ENCODE measurements at regions not wholly inside any gene's neighbourhood (a gene's known extent, or its start where the extent isn't known, plus 50 kb on each side); places are given as distances from the start of the nearest gene placed in this dataset.
"Not testable (repeated sequence)": the region's sequence is repeated elsewhere in the genome, so short reads cannot be mapped to it uniquely, and the experiment has no call there.

DNA sequence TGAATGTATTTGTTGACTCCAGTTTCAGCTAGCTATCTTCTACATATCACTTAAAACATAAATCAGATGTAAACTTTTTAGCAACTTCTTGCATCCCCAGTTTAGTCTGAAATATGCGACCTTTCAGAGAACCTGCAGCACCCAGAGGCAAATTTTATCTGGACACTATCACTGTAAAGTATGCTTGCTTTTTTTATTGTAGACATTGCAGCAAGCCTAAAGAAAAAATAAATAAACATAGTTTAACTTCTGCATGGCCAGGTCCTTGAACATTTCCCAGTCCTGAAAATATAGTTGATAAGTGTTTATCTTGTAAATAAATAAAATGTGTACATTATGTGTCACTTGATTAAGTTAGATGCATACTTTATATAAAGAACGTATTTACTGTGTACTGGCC, 1829.4 kb downstream of the PCDH9 start:
- DNase-seq (ENCODE audit: low read depth in 2 of 2) = no peak

DNA sequence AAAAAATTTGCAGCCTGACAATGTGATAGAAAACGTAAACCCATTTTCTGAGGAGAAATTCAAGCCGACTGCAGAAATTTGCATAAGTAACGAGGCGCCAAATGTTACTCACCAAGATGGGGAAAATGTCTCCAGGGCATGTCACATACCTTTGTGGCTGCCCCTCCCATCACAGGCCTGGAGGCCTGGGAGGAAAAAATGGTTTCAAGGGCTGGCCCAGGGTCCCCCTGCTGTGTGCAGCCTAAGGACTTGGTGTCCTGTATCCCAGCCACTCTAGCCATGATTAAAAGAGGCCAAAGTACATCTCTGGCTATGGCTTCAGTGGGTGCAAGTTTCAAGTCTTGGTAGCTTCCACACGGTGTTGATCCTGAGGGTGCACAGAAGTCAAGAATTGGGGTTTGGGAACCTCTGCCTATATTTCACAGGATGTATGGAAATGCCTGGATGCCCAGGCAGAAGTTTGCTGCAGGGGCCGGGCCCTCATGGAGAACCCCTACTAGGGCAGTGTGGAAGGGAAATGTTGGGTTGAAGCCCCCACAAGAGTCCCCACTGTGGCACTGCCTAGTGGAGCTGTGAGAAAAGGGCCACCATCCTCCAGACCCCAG, 1842.3 kb downstream of the PCDH9 start:
- no peak for DNase-seq (ENCODE audit: low read depth in 2 of 2)

DNA sequence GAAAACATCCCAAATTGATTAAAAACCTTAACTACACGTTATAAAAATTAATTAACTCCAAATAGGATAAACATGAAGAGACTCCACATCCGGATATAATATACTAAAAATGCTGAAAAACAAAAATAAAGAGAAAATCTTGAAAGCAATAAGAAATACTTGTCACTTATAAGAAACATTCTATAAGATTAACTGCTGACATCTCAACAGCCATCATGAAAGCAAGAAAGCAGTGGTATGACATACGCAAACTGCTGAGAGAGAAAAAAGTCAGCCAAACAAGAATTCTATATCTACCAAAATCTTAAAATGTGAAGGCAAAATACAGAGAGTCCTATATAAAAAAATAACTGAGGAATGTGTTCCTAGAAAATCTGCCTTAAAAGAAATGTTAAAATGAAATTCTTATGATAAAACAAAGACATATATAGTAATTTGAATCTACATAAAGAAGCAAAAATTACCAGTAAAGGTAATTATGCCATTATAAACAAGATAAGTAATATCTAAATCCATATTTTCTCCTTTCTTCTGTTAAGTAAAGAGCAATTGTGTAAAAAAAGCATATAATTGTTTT, 1851.1 kb downstream of the PCDH9 start:
- no peak for DNase-seq (ENCODE audit: low read depth in 2 of 2)

DNA sequence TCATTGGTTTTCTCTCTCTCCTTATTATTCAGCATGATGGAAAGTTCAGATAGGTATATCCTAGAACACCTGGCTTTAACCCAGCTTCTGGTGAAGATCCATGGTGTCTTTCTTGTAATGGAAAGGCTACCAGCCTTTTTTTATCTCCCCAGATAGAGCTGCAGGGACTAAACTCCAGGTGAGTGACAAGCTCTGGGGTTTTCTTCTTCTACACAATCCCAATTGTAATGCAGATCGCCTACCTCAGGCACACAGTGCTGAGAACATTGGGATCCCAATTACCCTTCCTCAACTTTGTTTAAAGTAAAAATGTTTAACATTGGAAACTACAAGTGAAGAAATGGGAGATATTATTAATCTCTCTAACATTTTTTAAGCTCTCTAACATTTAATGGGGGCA, 1851.7 kb downstream of the PCDH9 start:
- no peak for DNase-seq (ENCODE audit: low read depth in 2 of 2)

DNA sequence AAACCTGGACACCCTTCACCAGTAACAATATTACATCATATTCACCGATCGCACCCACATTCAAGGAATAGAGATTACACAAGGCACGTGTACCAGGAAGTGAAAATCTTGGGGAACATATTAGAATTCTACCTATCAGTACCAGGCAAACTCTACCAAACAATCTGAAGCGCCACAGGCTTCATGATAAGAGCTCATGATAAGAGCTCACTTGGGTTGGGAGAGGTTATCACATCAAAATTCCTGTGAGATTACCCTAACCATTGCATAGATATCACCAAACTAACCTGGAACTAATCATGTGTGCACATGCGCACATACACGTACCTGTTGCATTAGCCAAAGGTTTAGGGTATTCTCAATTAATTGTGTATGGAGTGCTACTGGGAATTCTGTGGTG, 1861.3 kb downstream of the PCDH9 start:
- DNase-seq (ENCODE audit: low read depth in 2 of 2) = no peak

DNA sequence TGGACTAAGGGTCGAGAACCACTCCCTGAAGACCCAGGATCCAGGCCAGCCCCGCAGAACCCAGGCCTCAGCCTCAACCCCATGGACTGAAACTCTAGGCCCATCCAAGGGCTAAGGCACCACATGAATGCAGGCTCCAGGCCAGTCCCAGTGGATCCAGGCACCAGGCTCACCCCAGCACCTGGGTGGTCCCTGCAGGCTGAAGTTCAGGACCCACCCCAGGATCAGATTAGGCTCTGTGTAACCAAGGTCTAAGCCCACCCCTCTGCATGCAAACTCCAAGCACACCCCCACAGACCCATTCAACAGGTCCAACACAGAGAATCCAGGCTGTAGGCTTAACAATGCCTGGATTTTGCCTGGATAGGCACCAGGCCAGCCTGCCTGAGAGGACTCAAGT, 1876.2 kb downstream of the PCDH9 start:
- no peak for DNase-seq (ENCODE audit: low read depth in 2 of 2)

DNA sequence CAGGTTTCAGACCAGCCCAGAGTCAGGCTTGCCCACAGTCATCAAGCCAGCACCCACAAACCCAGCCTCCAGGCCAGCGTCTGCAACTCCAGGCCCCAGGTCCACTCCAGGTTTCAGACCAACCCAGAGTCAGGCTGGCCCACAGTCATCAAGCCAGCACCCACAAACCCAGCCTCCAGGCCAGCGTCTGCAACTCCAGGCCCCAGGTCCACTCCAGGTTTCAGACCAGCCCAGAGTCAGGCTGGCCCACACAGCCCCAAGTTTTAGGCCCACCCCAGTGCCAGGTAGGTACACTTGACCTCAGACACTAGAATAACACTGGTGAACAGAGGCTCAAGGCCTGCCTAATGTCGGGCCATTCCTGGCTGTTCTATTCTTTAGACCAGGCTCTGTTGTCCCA, 1877.0 kb downstream of the PCDH9 start:
- DNase-seq (ENCODE audit: low read depth in 2 of 2) = not testable (repeated sequence)

DNA sequence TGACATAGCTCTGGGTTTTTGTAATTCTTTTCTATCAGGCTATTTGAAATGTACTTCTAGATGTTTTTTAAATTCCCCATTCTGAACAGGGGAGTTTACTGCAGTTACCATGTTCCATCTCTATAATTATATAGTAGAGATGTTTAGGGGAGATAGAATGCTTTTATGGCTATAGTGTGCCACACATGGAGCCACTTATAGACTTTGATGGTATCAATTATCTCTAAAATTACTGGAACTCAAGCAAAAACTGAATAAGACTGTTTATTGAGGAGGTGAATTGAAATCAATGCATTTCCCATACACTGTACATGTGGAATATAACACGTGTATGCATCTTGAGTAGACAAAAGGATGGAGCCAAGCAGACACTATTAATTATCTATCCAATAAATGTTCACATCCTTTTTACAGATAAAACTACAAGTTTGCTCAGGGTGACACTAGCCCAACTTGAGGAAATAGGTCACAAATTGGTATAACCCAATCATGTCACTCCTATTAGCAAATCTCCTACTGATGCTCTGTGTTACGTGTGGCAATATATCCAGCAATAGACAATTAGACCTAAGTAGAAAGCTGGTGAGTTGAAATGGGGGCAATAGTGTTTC, 1882.6 kb downstream of the PCDH9 start:
- no peak for DNase-seq (ENCODE audit: low read depth in 2 of 2)

DNA sequence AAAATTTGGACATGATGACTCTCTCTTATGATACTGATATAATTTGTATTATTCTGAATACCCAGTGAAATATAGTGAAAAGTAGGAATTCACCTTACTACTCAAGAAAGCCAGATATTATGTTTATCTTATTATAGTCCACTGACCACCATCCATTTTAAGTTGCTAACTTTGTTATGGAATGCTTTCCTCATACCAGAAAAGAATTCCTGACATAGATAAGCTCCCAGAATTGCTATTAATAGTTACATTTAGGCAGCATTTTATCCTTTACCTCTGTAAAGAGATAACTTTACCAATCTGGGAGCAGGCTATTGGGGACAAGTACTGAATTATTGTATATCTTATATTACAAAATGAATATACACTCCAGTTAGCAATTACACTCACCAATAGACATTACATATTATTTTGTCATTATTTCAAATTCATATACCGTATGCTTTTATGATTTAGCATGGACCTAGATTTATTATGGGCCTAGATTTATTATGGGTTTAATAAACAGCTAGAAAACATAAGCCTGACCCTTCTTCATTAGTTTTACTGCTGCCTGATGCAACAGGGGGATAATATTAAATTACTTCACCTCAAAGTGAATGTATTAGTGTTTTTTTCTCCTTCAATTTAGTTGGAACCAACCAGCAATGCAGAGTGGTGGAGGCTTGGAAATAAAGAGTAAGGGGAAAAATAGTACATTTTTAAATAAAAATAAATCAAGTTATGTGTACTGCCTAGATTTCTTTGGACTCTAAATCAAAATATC, 1886.1 kb downstream of the PCDH9 start:
- no peak for DNase-seq (ENCODE audit: low read depth in 2 of 2)

DNA sequence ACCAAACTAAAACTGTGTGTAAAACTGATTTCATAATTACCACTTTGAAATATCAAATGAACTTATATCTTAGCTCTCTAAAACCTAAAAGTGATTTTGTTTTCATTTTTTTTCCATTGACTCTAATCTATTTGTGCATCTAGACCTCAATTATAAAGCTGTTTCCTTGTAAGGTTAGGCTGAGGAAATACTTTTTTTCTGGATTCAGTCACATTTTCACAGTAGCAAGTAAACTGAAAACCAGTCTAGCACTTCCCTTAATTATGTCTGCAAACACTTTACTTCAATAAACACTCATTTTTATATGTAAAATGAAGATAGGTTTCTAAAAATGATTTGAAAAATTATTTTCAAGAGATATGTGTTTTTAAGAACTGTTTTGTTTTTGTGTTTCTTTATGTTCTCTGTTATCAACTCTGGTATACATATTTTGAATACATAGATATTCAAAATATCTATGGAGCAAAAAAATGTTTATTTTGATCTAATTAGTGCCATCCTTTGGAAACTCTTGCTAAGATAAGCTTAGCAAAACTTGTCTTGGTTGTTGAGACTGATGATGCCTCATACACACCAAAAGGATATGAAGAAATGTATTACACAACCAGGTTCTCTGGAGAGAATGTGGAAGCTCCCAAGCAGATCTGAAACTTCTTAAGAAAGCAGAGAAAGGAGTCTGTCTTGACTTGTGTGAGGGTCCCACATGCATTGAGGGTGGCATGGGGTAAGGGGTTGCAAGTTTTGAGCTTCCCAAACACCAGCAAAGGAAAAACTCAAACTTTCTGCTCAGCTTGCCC, 1887.4 kb downstream of the PCDH9 start:
- no peak for DNase-seq (ENCODE audit: low read depth in 2 of 2)

DNA sequence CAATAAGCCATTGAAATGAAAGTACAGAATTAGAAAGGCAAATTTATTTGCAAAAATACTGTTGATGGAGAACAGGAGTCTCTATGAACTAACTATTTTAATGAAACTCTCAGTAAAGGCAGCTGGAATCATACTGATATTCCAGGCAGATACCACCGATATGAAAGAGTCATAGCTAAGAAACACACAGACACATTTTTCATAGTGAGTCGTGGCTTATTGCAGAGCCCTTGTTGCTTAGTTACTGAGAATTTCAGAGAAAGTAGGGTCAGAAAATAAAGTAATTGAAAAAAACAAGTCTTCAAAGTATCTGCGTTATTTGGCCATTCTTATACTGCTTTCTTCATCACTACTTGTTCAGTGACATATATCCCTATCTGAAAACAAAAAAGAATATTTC, 1890.9 kb downstream of the PCDH9 start:
- DNase-seq (ENCODE audit: low read depth in 2 of 2) = no peak

DNA sequence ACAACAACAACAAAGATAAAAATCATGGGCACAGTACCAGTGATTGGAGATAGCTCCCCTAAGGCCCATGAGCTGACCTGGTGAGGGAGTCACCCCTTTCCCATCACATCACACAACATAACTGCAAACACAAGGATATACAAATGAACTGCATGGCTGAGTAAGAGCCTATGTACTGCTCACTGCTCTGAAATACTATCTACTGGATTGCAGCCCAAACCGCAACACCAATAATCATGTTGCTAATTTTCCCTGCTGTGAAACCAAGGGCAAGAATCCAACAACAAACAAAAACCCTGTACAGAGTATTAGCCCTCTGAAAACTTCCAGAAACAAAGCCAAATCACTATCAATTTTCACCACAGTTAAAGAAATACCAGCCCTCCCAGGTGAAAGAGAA, 1893.2 kb downstream of the PCDH9 start:
- no peak for DNase-seq (ENCODE audit: low read depth in 2 of 2)

DNA sequence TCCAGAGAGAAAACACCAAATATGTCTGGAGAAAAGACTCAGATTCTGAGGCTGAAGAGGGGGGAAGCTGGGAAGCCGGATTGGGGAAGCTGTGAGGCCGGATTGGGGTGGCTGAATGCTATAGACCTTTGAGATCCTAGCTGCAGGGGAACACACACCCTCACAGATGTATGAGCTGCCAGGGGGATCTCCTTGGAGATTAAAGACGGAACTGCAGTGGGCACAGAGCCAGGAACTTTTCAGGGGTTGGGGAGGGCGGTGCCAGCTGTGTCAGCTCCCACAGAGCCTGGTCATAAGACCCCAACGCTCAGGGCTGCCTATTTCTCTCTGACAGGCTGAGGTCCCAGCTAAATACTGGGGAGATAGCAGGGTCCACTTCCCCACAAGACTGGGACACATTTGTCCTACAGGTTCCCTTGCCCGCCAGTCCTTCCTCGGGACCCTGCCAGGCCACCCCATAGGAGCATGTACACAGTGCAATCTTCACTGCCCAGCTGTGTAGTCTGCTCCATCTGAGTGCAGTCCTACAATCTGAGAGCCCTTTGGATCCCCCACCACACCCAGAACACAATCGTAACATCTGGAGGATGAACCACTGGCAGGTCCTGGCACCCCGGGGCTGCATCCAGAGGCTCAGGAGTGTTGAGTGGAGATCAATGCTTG, 1893.9 kb downstream of the PCDH9 start:
- DNase-seq (ENCODE audit: low read depth in 2 of 2) = no peak

DNA sequence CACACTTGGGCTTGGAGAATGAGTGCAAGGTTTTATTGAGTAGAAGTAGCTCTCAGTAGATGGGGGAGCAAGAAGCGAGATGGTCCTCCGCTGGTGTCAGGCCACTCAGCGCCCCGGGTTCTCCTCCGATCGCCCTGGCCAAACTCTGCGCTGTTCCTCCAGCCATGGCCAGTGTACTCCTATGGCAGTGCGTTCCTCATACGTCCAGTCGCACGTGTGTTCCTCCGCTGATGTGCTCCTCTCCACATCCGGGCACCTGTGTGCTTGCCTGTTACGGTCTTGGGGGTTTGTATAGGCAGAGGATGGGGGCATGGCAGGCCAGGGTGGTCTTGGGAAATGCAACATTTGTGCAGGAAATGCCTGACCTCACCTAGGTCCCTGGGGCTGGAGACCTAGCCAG, 1899.4 kb downstream of the PCDH9 start:
- no peak for DNase-seq (ENCODE audit: low read depth in 2 of 2)

DNA sequence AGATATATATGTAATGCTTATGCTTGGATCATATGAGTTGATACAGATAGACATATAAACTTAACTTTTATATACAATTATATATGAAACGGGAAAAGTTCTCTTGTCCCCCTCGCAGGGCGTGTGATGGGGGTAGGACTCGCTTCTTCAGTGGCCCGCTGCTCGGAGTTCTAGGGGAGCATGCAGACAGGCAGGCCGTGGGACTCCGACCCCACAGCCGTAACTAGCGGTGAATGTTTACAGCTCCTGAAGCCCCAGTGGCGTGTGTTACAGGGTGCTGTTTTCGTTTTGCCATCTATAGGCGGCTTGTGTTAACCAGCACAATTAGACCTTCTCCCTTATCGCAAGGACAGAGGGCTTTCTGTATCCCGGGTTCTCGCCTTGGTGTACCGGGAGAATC, 1899.8 kb downstream of the PCDH9 start:
- no peak for DNase-seq (ENCODE audit: low read depth in 2 of 2)

DNA sequence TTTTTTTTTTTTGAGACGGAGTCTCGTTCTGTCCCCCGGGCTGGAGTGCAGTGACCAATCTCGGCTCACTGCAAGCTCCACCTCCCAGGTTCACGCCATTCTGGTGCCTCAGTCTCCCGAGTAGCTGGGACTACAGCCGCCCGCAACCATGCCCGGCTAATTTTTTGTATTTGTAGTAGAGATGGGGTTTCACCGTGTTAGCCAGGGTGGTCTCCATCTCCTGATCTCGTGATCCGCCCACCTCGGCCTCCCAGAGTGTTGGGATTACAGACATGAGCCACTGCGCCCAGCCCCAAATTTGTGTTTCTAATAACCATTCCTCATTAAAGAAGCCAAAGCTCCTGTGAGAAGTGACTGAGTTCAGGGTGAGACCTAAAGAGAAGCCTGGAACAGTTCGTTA, 1906.9 kb downstream of the PCDH9 start:
- not testable (repeated sequence) for DNase-seq (ENCODE audit: low read depth in 2 of 2)

DNA sequence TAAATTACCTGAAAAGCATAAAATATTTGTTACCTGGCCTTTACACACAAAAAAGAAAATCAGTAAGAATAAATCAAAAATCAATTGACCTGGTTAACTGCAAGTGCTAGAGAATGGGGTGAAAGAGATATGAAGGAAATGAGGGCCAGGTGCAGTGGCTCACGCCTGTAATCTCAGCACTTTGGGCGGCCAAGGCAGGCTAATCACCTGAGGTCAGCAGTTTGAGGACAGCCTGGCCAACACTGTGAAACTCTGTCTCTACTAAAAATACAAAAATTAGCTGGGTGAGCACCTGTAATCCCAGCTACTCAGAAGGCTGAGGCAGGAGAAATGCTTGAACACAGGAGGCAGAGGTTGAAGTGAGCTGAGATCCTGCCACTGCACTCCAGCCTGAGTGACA, 1908.7 kb downstream of the PCDH9 start:
- DNase-seq (ENCODE audit: low read depth in 2 of 2) = not testable (repeated sequence)

DNA sequence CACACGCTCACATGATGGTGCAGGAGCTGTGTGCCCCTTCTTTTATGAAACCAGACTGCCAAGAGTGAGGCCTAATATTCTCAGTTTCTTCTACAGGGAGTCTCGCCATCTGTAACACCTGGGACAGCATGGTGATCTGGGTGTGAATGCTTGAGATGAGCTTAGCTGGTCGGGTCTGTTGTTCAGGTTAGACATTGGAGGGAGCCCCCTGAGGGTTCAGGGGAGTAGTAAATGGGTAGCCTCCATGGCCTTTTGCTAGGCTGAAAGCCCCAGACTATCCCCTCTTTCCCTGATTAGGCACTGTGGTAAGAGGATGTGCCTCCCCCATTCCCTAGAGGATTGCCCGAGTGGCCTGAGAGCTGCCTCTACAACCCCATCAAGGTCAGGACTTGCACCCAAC, 1916.1 kb downstream of the PCDH9 start:
- DNase-seq (ENCODE audit: low read depth in 2 of 2) = no peak

DNA sequence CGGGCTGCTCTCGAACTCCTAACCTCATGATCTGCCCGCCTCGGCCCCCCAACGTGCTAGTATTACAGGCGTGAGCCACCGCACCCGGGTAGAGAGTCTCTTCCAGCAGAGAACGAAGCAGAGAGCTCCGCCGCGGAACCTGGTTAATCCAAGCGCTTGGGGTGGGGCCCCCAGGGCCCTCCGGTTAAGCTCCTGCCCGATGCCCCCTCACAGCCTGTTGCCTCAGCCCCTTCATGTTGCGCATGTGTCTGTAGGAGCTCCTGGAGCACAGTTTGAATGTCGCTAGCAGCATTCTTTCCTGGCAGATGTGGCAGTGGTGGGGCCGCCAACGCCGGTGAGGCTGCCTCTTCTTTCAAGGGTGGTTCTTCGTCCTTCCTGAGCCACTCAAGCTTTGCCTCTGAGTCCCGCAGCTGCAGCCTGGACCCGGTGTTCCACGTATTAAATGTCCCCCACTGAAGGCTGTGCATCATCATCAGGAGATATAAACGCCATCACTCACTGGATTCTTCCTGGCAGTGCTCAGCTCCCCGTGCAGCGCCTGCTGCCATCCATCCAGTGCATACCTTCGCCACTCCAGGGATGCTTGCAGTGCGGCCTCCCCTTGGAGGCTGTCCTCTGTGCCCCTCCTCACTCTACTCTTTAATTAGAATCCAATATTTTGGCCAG, 1919.3 kb downstream of the PCDH9 start:
- DNase-seq (ENCODE audit: low read depth in 2 of 2) = no peak

DNA sequence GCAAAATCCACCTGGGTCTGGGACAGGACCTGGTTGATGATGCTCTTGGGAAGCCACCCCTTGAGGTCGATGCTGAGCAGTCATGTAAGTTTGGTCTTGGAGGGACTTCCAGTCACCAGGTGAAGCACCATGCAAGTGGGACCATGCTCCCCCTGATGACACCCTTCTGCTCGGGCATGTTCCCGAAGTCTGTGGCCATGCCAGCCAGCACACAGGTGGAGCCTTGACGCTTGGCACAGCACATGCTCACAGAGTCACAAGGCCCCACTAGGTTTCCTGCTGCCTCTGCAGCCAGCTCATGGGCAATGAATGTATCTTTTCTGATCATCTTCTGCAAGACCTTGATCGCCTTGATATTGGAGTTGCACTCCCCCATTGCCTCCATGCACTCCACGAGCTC, 1920.2 kb downstream of the PCDH9 start:
- no peak for DNase-seq (ENCODE audit: low read depth in 2 of 2)

DNA sequence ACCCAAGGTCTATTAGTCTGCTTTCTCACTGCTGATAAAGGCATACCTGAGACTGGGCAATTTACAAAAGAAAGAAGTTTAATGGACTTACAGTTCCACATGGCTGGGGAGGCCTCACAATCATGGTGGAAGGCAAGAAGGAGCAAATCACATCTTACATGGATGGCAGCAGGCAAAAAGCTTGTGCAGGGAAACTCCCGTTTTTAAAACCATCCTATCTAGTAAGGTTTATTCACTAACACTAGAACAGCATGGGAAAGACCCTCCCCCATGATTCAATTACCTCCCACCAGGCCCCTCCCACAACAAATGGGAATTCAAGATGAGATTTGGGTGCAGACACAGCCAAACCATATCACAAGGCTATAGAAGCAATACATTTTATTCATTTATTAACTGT, 1921.4 kb downstream of the PCDH9 start:
- not testable (repeated sequence) for DNase-seq (ENCODE audit: low read depth in 2 of 2)
